ENCODE measurements at regions not wholly inside any gene's neighbourhood (a gene's known extent, or its start where the extent isn't known, plus 50 kb on each side); places are given as distances from the start of the nearest gene placed in this dataset. TPM values are rescaled to one million over a fixed set of nuclear protein-coding genes. Genes with fewer than 3 reads are reported as not detected.

DNA sequence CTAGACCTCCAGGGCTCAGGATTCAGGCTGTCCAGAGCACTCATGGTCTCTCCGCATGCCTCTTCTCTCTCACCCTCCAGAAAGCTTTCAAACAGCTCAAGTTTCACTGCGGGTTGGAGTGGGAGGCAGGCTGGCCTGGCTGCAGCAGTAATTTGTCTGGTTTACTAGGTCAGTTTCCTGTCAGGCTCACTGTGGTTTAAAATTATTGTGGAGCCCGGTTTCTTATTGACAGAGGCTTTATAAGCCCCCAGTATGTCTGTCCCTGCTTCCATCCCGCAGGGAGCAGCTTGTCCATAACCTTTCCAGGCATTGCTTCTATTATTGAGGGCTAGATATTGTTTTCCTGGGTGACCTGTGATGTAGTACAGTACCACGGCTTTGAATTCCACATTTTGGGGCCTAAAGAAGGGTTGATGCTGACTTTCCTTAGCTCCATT, 235.3 kb upstream of the SORL1-AS1 start:
- Histone ChIP-seq H2BK5ac (ENCODE audit: low read length) (no peak overlapping the region), H3K79me1 (ENCODE audit: low read length) (no peaks in the 10 kb centered on the region)
- peak; percentile 78 for DNase-seq

DNA sequence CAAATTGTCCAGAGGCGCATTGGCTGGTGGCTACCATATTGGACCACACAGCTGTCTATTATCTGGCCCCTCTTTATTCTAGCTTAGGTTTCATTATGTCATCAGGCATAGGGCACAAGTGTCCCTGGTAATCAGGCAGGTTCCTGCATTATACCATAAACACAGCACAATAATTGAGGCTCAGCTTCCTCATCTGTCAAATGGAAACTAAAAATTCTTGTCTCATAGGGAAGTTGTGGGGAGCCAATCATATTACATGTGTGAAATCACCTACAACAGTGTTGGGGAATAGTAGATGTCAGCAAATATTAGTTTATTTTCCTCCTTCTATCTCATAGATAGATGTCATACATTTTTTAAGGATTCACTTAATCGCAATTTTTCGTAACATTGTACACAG, 231.0 kb upstream of the SORL1-AS1 start:
- H2BK15ac ChIP-seq (replicated peaks; ENCODE audit: low read depth) = no peak overlapping the region
- no peak overlapping the region for H3K56ac ChIP-seq (ENCODE audit: low read length)
- H4K5ac ChIP-seq (ENCODE audit: low read length) = no peak overlapping the region
- no peak overlapping the region for H3K23ac ChIP-seq (ENCODE audit: low read length)
- H3K9ac ChIP-seq (ENCODE audit: low read length) = no peak overlapping the region
- no peaks in the 10 kb centered on the region for H3K36me3 ChIP-seq (ENCODE audit: control insufficient read depth, insufficient read depth, low read length)
- no peak overlapping the region for H2BK5ac ChIP-seq (ENCODE audit: low read length)
- no peak overlapping the region for H2AK5ac ChIP-seq (ENCODE audit: low read length)
- no peak for DNase-seq
- H2BK120ac ChIP-seq (ENCODE audit: low read depth, low read length) = no peak overlapping the region
- no peak overlapping the region for H3K4me3 ChIP-seq (ENCODE audit: low read length)
- H4K8ac ChIP-seq (ENCODE audit: low read depth, low read length) = no peak overlapping the region
- no peaks in the 10 kb centered on the region for H3K79me1 ChIP-seq (ENCODE audit: low read length)
- H3K79me2 ChIP-seq (ENCODE audit: control insufficient read depth, insufficient read depth, low read length) = no peaks in the 10 kb centered on the region
- no peak overlapping the region for H3K4ac ChIP-seq (ENCODE audit: low read depth, low read length)
- no CpG with 5 or more reads among the region's 3 CpGs for WGBS (ENCODE audit: extremely low coverage, insufficient coverage, low lambda C conversion rate)
- no peaks in the 10 kb centered on the region for H3K27me3 ChIP-seq (ENCODE audit: insufficient read depth, low read length, poor library complexity)
- H3K18ac ChIP-seq (ENCODE audit: low read length) = no peak overlapping the region
- H3K4me2 ChIP-seq (ENCODE audit: low read length) = no peak overlapping the region
- no peak overlapping the region for H3K27ac ChIP-seq (ENCODE audit: low read depth, low read length)
- H3K4me1 ChIP-seq (ENCODE audit: control insufficient read depth, low read depth, low read length) = peaks cover 2% of the 10 kb centered on the region

More for the DNA sequence above, 235.3 kb upstream of the SORL1-AS1 start:
- Histone ChIP-seq H3K36me3 (ENCODE audit: control insufficient read depth, insufficient read depth, low read length) (no peaks in the 10 kb centered on the region), H3K4me3 (ENCODE audit: low read length) (no peak overlapping the region), H3K4me1 (ENCODE audit: control insufficient read depth, low read depth, low read length) (peaks cover 2% of the 10 kb centered on the region), H3K27ac (ENCODE audit: low read depth, low read length) (peak overlapping the region; percentile 48), H2BK15ac (replicated peaks; ENCODE audit: low read depth) (no peak overlapping the region), H2BK120ac (ENCODE audit: low read depth, low read length) (no peak overlapping the region), H3K56ac (ENCODE audit: low read length) (peak overlapping the region; percentile 65), H3K23ac (ENCODE audit: low read length) (no peak overlapping the region), H4K5ac (ENCODE audit: low read length) (no peak overlapping the region), H3K27me3 (ENCODE audit: insufficient read depth, low read length, poor library complexity) (no peaks in the 10 kb centered on the region), H3K4me2 (ENCODE audit: low read length) (no peak overlapping the region), H3K9ac (ENCODE audit: low read length) (peak overlapping the region; percentile 23), H3K18ac (ENCODE audit: low read length) (no peak overlapping the region), H3K79me2 (ENCODE audit: control insufficient read depth, insufficient read depth, low read length) (no peaks in the 10 kb centered on the region), H2AK5ac (ENCODE audit: low read length) (no peak overlapping the region), H4K8ac (ENCODE audit: low read depth, low read length) (no peak overlapping the region), H3K4ac (ENCODE audit: low read depth, low read length) (peak overlapping the region; percentile 5)
- no CpG with 5 or more reads among the region's 5 CpGs for WGBS (ENCODE audit: extremely low coverage, insufficient coverage, low lambda C conversion rate)

Small RNA genes in the stretch of these regions (small RNA-seq; reads per million reads assigned to genes)
- gene RNU6-256P (ENCODE audit: insufficient read depth) = not detected
